ENCODE measurements at regions not wholly inside any gene's neighbourhood (a gene's known extent, or its start where the extent isn't known, plus 50 kb on each side); places are given as distances from the start of the nearest gene placed in this dataset.
"Not testable (repeated sequence)": the region's sequence is repeated elsewhere in the genome, so short reads cannot be mapped to it uniquely, and the experiment has no call there.

DNA sequence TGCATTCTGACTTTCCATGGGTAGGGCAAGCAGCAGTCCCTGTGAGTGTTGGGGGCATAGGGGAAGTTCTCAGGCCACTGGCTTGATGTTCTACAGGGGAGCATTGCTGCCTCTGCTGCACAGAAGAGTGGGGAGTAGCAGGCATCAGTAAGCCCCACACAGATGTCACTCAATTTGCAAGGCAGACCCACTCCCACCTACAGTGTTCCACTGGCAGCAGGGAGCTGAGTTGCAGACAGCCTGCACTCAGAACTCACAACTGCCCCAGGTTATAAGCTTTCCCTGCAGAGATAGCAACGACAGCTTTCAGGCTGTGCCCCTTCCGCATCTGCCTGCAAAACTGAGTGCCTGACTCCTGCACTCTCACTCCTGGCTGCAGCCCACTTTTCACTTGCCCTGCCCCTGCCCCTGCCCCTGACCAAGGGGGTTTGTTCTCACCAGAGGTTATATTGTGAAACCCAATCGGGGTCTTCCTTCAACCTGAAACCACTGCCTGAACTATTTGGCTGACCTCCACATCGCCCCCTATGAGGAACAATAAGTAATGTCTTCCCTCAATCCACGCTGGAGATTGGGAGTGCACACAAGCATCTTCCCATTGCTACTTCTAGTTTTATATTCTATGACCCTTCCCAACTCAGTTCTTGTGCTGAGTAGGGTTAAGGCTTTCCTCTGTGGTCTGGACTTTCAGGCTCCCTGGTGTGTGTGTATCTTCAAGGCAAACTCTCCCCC, 227.4 kb upstream of the CXorf51B start:
- DNase-seq, result no peak

GRCh38 chrX:146602246-146602645, 207.3 kb upstream of the CXorf51B start:
- no peak for DNase-seq

DNA sequence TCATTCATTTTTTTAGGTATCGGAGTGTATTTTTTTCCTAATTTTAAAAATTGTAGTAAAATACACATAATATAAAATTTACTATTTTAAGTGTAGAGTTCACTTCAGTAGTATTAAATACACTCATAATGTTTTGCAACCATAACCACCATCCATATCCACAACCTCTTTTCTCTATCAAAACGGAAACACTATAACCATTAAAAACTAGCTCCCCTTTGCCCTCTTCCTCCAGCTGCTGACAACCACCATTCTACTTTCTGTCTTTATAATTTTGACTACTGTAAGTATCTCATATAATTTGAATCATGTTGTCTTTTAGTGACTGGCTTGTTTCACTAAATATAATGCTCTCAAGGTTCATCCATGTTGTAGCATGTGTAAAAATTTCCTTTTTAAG, 205.4 kb upstream of the CXorf51B start:
- DNase-seq, result no peak

DNA sequence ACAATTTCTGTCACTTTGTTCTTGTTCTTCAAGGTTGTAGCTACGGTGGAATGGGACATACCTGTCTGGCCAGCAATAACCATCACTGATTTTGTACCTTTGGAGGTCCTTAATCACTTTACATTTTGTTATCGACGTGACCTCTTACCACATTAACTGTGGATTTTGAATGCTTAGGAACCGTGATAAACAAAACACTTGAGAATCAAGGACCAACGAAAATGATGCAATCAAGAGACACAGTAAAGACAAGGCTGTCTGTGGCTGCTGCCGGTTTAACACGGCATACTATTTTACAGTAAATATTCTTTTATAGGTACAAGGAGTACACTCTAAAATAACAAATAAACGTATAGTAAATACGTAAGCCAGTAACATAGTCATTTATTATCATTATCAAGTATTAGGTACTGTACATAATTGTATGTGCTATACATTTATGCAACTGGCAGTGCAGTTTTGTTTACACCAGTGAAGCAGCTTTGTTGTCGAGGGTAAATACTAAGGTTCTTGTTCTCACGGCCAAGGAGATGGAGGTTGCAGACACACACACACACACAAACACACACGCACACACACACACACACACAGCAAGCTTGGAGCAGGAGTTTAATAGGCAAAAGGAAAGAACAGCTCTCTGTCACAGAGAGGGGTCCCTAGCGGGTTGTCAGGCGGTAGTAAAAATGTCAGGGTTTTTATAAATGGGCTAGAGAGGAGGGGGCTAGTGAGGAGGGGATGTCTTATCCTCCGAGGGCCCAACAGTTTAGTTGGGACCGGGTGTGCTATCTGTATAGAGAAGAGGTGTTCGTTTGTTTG, 194.7 kb upstream of the CXorf51B start:
- DNase-seq, result peak; percentile 52

GRCh38 chrX:146615628-146616348, 193.8 kb upstream of the CXorf51B start:
- DNase-seq, result peak; percentile 47

DNA sequence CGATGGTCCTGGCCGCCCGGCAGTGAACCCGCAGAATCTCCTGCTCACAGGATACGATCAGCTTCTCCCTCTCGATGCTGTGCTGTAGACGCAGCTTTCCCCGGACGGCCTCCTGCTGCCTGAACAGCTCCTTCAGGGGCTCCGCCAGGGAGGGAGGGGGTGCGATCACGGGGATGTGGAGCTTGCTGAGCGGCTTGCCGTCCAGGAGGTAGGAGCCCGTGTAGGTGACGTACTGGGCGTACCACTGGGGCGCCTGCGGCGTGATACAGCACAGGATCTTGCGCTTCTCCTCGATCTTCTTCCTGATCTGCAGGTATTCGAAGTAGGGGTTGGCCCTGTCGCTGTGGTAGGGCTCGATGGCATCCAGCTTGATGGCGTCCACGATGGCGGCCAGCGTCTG, 189.6 kb upstream of the CXorf51B start:
- not testable (repeated sequence) for DNase-seq

GRCh38 chrX:146658379-146658778, 151.2 kb upstream of the CXorf51B start:
- DNase-seq, result no peak

- no peak for DNase-seq
Measured at GRCh38 chrX:146707781-146708180, 101.8 kb upstream of the CXorf51B start.

DNA sequence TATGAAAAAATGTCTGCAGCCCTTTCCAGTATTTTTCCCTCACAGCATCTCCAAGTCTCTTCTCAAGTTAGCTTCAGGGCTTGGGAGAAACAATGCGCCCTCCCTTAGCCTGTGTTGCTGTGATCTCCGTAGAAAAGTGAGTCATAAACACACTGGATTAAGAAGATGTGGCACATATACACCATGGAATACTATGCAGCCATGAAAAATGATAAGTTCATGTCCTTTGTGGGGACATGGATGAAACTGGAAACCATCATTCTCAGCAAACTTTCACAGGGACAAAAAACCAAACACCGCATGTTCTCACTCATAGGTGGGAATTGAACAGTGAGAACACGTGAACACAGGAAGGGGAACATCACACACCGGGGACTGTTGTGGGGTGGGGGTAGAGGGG, 100.7 kb upstream of the CXorf51B start:
- DNase-seq, result not testable (repeated sequence)

DNA sequence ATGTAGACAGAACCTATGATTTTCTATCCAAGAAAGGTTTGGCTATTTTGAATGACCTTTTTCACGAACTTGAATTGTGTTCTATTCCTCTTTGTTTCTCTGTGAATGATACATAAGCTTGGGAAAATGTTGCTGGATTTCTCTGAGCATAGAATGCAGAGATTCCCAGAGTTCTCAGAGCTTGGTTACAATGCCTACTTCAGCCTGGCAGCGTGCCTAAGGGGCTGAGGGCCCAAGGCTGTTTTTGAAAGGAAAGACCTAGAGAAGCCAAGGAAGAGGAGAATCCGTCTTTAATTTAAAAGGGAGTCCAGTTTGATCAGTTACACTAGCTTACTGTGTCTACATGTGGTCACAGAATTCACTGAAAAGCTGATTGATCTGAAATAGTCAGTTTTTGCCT, 55.3 kb upstream of the CXorf51B start:
- no peak for DNase-seq

- peak; percentile 5 for DNase-seq
Measured at GRCh38 chrX:146755214-146755613, 54.4 kb upstream of the CXorf51B start.

All from renal pelvis (tissue), 1 donor.